ENCODE measurements at regions not wholly inside any gene's neighbourhood (a gene's known extent, or its start where the extent isn't known, plus 50 kb on each side); places are given as distances from the start of the nearest gene placed in this dataset.
A peak's percentile ranks its signal among the peaks of the same experiment; 100 is the strongest.

- intact Hi-C loops (cut with micrococcal nuclease) = loop anchor here (1.0 to 5.0 kb wide), 7 partner anchors 14 to 242 kb away; partner anchors contain the start of gene JUN
- peaks cover 12% of the 10 kb centered on the region for H3K36me3 Mint-ChIP-seq (ENCODE audit: low read depth)
- DNase-seq = no peak
- H3K4me3 Mint-ChIP-seq = peak overlapping the region; percentile 75
- H3K4me1 Mint-ChIP-seq = peaks cover 35% of the 10 kb centered on the region
- no peak overlapping the region for H3K27ac Mint-ChIP-seq
- H3K27me3 Mint-ChIP-seq = no peaks in the 10 kb centered on the region
- peaks cover 6% of the 10 kb centered on the region for H3K9me3 Mint-ChIP-seq
Measured at GRCh38 chr1:59025898-59026426, 242.1 kb upstream of the JUN start.

GRCh38 chr1:59026472-59026948 lies 242.7 kb upstream of the JUN start:
- Mint-ChIP-seq H3K9me3 (peaks cover 6% of the 10 kb centered on the region), H3K4me3 (peak overlapping the region; percentile 75), H3K27ac (no peak overlapping the region), H3K36me3 (ENCODE audit: low read depth) (peaks cover 14% of the 10 kb centered on the region), H3K27me3 (no peaks in the 10 kb centered on the region), H3K4me1 (peaks cover 32% of the 10 kb centered on the region)
- DNase-seq = no peak
- intact Hi-C loops (cut with micrococcal nuclease) = loop anchor here (1.0 to 5.0 kb wide), 7 partner anchors 14 to 242 kb away; partner anchors contain the start of gene JUN

GRCh38 chr1:59027177-59027576 lies 243.3 kb upstream of the JUN start:
- Mint-ChIP-seq H3K27ac (no peak overlapping the region), H3K4me1 (peaks cover 32% of the 10 kb centered on the region), H3K9me3 (peaks cover 6% of the 10 kb centered on the region), H3K27me3 (no peaks in the 10 kb centered on the region), H3K4me3 (peak overlapping the region; percentile 42), H3K36me3 (ENCODE audit: low read depth) (peaks cover 13% of the 10 kb centered on the region)
- no peak for DNase-seq
- intact Hi-C loops (cut with micrococcal nuclease) = loop anchor here (2.0 to 5.0 kb wide), 3 partner anchors 105 to 210 kb away; no protein-coding TSS in a partner anchor

GRCh38 chr1:59028048-59028447 lies 244.2 kb upstream of the JUN start:
- Mint-ChIP-seq H3K4me1 (peaks cover 28% of the 10 kb centered on the region), H3K27me3 (no peaks in the 10 kb centered on the region), H3K27ac (no peak overlapping the region), H3K9me3 (peaks cover 6% of the 10 kb centered on the region), H3K36me3 (ENCODE audit: low read depth) (peaks cover 9% of the 10 kb centered on the region), H3K4me3 (no peak overlapping the region)
- intact Hi-C loops (cut with micrococcal nuclease) = loop anchor here (5.0 kb wide), 1 partner anchor 106 kb away; no protein-coding TSS in a partner anchor
- DNase-seq = no peak

- intact Hi-C loops (cut with micrococcal nuclease) = loop anchor here (5.0 kb wide), 1 partner anchor 107 kb away; no protein-coding TSS in a partner anchor
- no peak overlapping the region for H3K4me3 Mint-ChIP-seq
Measured at GRCh38 chr1:59029411-59030167, 245.7 kb upstream of the JUN start.

GRCh38 chr1:59032228-59032627 lies 248.4 kb upstream of the JUN start:
- no peaks in the 10 kb centered on the region for H3K27me3 Mint-ChIP-seq

More at GRCh38 chr1:59029411-59030167, 245.7 kb upstream of the JUN start:
- peaks cover 6% of the 10 kb centered on the region for H3K9me3 Mint-ChIP-seq
- H3K36me3 Mint-ChIP-seq (ENCODE audit: low read depth) = peaks cover 9% of the 10 kb centered on the region
- no peaks in the 10 kb centered on the region for H3K27me3 Mint-ChIP-seq
- no peak overlapping the region for H3K27ac Mint-ChIP-seq
- no peak for DNase-seq
- peaks cover 23% of the 10 kb centered on the region for H3K4me1 Mint-ChIP-seq

GRCh38 chr1:59033761-59034160 lies 249.9 kb upstream of the JUN start:
- Mint-ChIP-seq H3K4me1 (no peaks in the 10 kb centered on the region), H3K9me3 (peaks cover 4% of the 10 kb centered on the region), H3K27ac (no peak overlapping the region), H3K36me3 (ENCODE audit: low read depth) (peaks cover 4% of the 10 kb centered on the region), H3K4me3 (no peak overlapping the region), H3K27me3 (no peaks in the 10 kb centered on the region)
- intact Hi-C loops (cut with micrococcal nuclease) = no loop called here
- no peak for DNase-seq

More at GRCh38 chr1:59032228-59032627, 248.4 kb upstream of the JUN start:
- intact Hi-C loops (cut with micrococcal nuclease) = no loop called here
- Mint-ChIP-seq H3K9me3 (peaks cover 4% of the 10 kb centered on the region), H3K27ac (no peak overlapping the region), H3K36me3 (ENCODE audit: low read depth) (peaks cover 4% of the 10 kb centered on the region), H3K4me1 (peaks cover under 1% of the 10 kb centered on the region), H3K4me3 (no peak overlapping the region)
- DNase-seq = no peak

- Mint-ChIP-seq H3K4me1 (no peaks in the 10 kb centered on the region), H3K4me3 (no peak overlapping the region), H3K36me3 (ENCODE audit: low read depth) (peaks cover 4% of the 10 kb centered on the region), H3K27ac (no peak overlapping the region), H3K9me3 (peaks cover 4% of the 10 kb centered on the region), H3K27me3 (no peaks in the 10 kb centered on the region)
- intact Hi-C loops (cut with micrococcal nuclease) = no loop called here
- no peak for DNase-seq
Measured at GRCh38 chr1:59034925-59035324, 251.1 kb upstream of the JUN start.

- Mint-ChIP-seq H3K27me3 (no peaks in the 10 kb centered on the region), H3K36me3 (ENCODE audit: low read depth) (peaks cover 10% of the 10 kb centered on the region), H3K9me3 (peaks cover 4% of the 10 kb centered on the region), H3K27ac (no peak overlapping the region), H3K4me3 (no peak overlapping the region), H3K4me1 (peaks cover 21% of the 10 kb centered on the region)
- no peak for DNase-seq
- intact Hi-C loops (cut with micrococcal nuclease) = no loop called here
Measured at GRCh38 chr1:59039551-59039950, 255.7 kb upstream of the JUN start.

GRCh38 chr1:59040486-59040885 lies 256.4 kb upstream of the FGGY start:
- H3K9me3 Mint-ChIP-seq = peaks cover 11% of the 10 kb centered on the region
- no peaks in the 10 kb centered on the region for H3K27me3 Mint-ChIP-seq
- intact Hi-C loops (cut with micrococcal nuclease) = loop anchor here (1.0 kb wide), 1 partner anchor 14 kb away; no protein-coding TSS in a partner anchor
- peaks cover 16% of the 10 kb centered on the region for H3K36me3 Mint-ChIP-seq (ENCODE audit: low read depth)
- H3K4me1 Mint-ChIP-seq = peaks cover 30% of the 10 kb centered on the region
- no peak for DNase-seq
- H3K27ac Mint-ChIP-seq = peak overlapping the region; percentile 21
- H3K4me3 Mint-ChIP-seq = no peak overlapping the region

GRCh38 chr1:59041646-59042277 lies 255.1 kb upstream of the FGGY start:
- DNase-seq = no peak
- Mint-ChIP-seq H3K4me3 (no peak overlapping the region), H3K9me3 (peaks cover 13% of the 10 kb centered on the region), H3K4me1 (peaks cover 43% of the 10 kb centered on the region), H3K27me3 (no peaks in the 10 kb centered on the region), H3K27ac (peak overlapping the region; percentile 10), H3K36me3 (ENCODE audit: low read depth) (peaks cover 17% of the 10 kb centered on the region)
- intact Hi-C loops (cut with micrococcal nuclease) = no loop called here

GRCh38 chr1:59043796-59044195 lies 253.1 kb upstream of the FGGY start:
- Mint-ChIP-seq H3K4me1 (peaks cover 58% of the 10 kb centered on the region), H3K27ac (peak overlapping the region; percentile 18), H3K4me3 (no peak overlapping the region), H3K27me3 (no peaks in the 10 kb centered on the region), H3K36me3 (ENCODE audit: low read depth) (peaks cover 24% of the 10 kb centered on the region), H3K9me3 (peaks cover 14% of the 10 kb centered on the region)
- no peak for DNase-seq
- intact Hi-C loops (cut with micrococcal nuclease) = no loop called here

- peak overlapping the region; percentile 96 for H3K27ac Mint-ChIP-seq
Measured at GRCh38 chr1:59044535-59045121, 252.3 kb upstream of the FGGY start.

More at GRCh38 chr1:59044535-59045121, 252.3 kb upstream of the FGGY start:
- Mint-ChIP-seq H3K4me3 (peak overlapping the region; percentile 76), H3K36me3 (ENCODE audit: low read depth) (peaks cover 29% of the 10 kb centered on the region), H3K9me3 (peaks cover 14% of the 10 kb centered on the region), H3K27me3 (no peaks in the 10 kb centered on the region), H3K4me1 (peaks cover 66% of the 10 kb centered on the region)
- DNase-seq = peak; percentile 63
- intact Hi-C loops (cut with micrococcal nuclease) = loop anchor here (5.0 kb wide), 2 partner anchors 97 to 98 kb away; no protein-coding TSS in a partner anchor
